Osteocyte (in vitro differentiated cells): ENCODE measurements at regions not wholly inside any gene's neighbourhood (a gene's known extent, or its start where the extent isn't known, plus 50 kb on each side); places are given as distances from the start of the nearest gene placed in this dataset.
A peak's percentile ranks its signal among the peaks of the same experiment; 100 is the strongest.

Experiments
- DNase-seq: peaks from one replicate; pipeline ENCODE4 v3.0.0; 2021; ENCODE audit warnings: mixed read lengths; ENCODE audit not compliant: unreplicated experiment; ENCODE audit errors: extremely low spot score
- H3K27ac Mint-ChIP-seq: one replicate; pipeline ENCODE4 v1.8.0; 2021; ENCODE audit warnings: mild to moderate bottlenecking, mixed read lengths; ENCODE audit not compliant: unreplicated experiment
- H3K27me3 Mint-ChIP-seq: one replicate; pipeline ENCODE4 v1.8.0; 2021; ENCODE audit warnings: mixed read lengths; ENCODE audit not compliant: unreplicated experiment
- H3K36me3 Mint-ChIP-seq: one replicate; pipeline ENCODE4 v1.8.0; 2021; ENCODE audit warnings: mixed read lengths; ENCODE audit not compliant: unreplicated experiment
- H3K4me1 Mint-ChIP-seq: one replicate; pipeline ENCODE4 v1.8.0; 2021; ENCODE audit warnings: mixed read lengths; ENCODE audit not compliant: unreplicated experiment
- H3K4me3 Mint-ChIP-seq: one replicate; pipeline ENCODE4 v1.8.0; 2021; ENCODE audit warnings: mild to moderate bottlenecking, moderate library complexity, mixed read lengths; ENCODE audit not compliant: unreplicated experiment
- H3K9me3 Mint-ChIP-seq: one replicate; pipeline ENCODE4 v1.8.0; 2021; ENCODE audit warnings: mixed read lengths; ENCODE audit not compliant: unreplicated experiment
- TF ChIP-seq, protein P1 (sequence below): fragments of 200-600 bp; sonication (generic); IDR thresholded peaks from 2 replicates; pipeline ENCODE4 v1.5.0; 2021; ENCODE audit warnings: antibody characterized with exemption, mild to moderate bottlenecking, moderate library complexity

- DNase-seq = no peak
- no peaks in the 10 kb centered on the region for H3K9me3 Mint-ChIP-seq
- H3K4me1 Mint-ChIP-seq = peaks cover 8% of the 10 kb centered on the region
- no peak overlapping the region for H3K4me3 Mint-ChIP-seq
- no peaks in the 10 kb centered on the region for H3K36me3 Mint-ChIP-seq
- TF ChIP-seq, protein P1, sequence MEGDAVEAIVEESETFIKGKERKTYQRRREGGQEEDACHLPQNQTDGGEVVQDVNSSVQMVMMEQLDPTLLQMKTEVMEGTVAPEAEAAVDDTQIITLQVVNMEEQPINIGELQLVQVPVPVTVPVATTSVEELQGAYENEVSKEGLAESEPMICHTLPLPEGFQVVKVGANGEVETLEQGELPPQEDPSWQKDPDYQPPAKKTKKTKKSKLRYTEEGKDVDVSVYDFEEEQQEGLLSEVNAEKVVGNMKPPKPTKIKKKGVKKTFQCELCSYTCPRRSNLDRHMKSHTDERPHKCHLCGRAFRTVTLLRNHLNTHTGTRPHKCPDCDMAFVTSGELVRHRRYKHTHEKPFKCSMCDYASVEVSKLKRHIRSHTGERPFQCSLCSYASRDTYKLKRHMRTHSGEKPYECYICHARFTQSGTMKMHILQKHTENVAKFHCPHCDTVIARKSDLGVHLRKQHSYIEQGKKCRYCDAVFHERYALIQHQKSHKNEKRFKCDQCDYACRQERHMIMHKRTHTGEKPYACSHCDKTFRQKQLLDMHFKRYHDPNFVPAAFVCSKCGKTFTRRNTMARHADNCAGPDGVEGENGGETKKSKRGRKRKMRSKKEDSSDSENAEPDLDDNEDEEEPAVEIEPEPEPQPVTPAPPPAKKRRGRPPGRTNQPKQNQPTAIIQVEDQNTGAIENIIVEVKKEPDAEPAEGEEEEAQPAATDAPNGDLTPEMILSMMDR = no peak
- peaks cover 13% of the 10 kb centered on the region for H3K27me3 Mint-ChIP-seq
- no peak overlapping the region for H3K27ac Mint-ChIP-seq
These were observed 111.2 kb upstream of the TMCC3 start for GRCh38 chr12:94761559-94761958.

GRCh38 chr12:94760786-94761185 is 110.4 kb upstream of the TMCC3 start:
- H3K4me1 Mint-ChIP-seq = peaks cover 8% of the 10 kb centered on the region
- no peak for DNase-seq
- H3K27me3 Mint-ChIP-seq = peaks cover 15% of the 10 kb centered on the region
- no peak overlapping the region for H3K4me3 Mint-ChIP-seq
- H3K36me3 Mint-ChIP-seq = no peaks in the 10 kb centered on the region
- H3K27ac Mint-ChIP-seq = no peak overlapping the region
- H3K9me3 Mint-ChIP-seq = no peaks in the 10 kb centered on the region
- TF ChIP-seq, protein P1 = no peak

GRCh38 chr12:94756789-94757188 is 106.4 kb upstream of the TMCC3 start:
- H3K27ac Mint-ChIP-seq = no peak overlapping the region
- peaks cover 38% of the 10 kb centered on the region for H3K27me3 Mint-ChIP-seq
- peaks cover 7% of the 10 kb centered on the region for H3K4me1 Mint-ChIP-seq
- no peaks in the 10 kb centered on the region for H3K9me3 Mint-ChIP-seq
- no peaks in the 10 kb centered on the region for H3K36me3 Mint-ChIP-seq
- TF ChIP-seq, protein P1 = no peak
- no peak overlapping the region for H3K4me3 Mint-ChIP-seq
- no peak for DNase-seq

GRCh38 chr12:94755598-94755997 is 105.2 kb upstream of the TMCC3 start:
- TF ChIP-seq, protein P1 = no peak
- H3K27ac Mint-ChIP-seq = no peak overlapping the region
- no peak for DNase-seq
- H3K36me3 Mint-ChIP-seq = no peaks in the 10 kb centered on the region
- peaks cover 41% of the 10 kb centered on the region for H3K27me3 Mint-ChIP-seq
- H3K4me1 Mint-ChIP-seq = peaks cover 4% of the 10 kb centered on the region
- H3K4me3 Mint-ChIP-seq = no peak overlapping the region
- no peaks in the 10 kb centered on the region for H3K9me3 Mint-ChIP-seq

GRCh38 chr12:94754653-94755052 is 104.3 kb upstream of the TMCC3 start:
- no peaks in the 10 kb centered on the region for H3K36me3 Mint-ChIP-seq
- DNase-seq = no peak
- TF ChIP-seq, protein P1 = peak; percentile 34
- no peaks in the 10 kb centered on the region for H3K9me3 Mint-ChIP-seq
- no peak overlapping the region for H3K4me3 Mint-ChIP-seq
- peaks cover 48% of the 10 kb centered on the region for H3K27me3 Mint-ChIP-seq
- H3K27ac Mint-ChIP-seq = no peak overlapping the region
- H3K4me1 Mint-ChIP-seq = no peaks in the 10 kb centered on the region
